AG20443 (cell line): ENCODE measurements at regions not wholly inside any gene's neighbourhood (a gene's known extent, or its start where the extent isn't known, plus 50 kb on each side); places are given as distances from the start of the nearest gene placed in this dataset.
"Not testable (repeated sequence)": the region's sequence is repeated elsewhere in the genome, so short reads cannot be mapped to it uniquely, and the experiment has no call there.

Source experiments
- DNase-seq: peaks from one replicate; pipeline ENCODE4 v3.0.0; 2012; ENCODE audit warnings: low spot score, mixed read lengths

GRCh38 chr13:110811008-110811720 lies 97.7 kb downstream of the ING1 start:
- no peak for DNase-seq

- no peak for DNase-seq
Measured at GRCh38 chr13:110811771-110812120, 98.2 kb downstream of the ING1 start.

GRCh38 chr13:110812121-110812868 lies 98.8 kb downstream of the ING1 start:
- DNase-seq = peak; percentile 35

GRCh38 chr13:110812869-110813645 lies 99.6 kb downstream of the ING1 start:
- DNase-seq = no peak

- peak; percentile 23 for DNase-seq
Measured at GRCh38 chr13:110813646-110814624, 100.4 kb downstream of the ING1 start.

- no peak for DNase-seq
Measured at GRCh38 chr13:110815471-110816204, 99.2 kb downstream of the ANKRD10 start.

GRCh38 chr13:110816500-110816899 lies 98.4 kb downstream of the ANKRD10 start:
- no peak for DNase-seq

GRCh38 chr13:110817143-110817542 lies 97.7 kb downstream of the ANKRD10 start:
- no peak for DNase-seq

GRCh38 chr13:110818747-110819146 lies 96.1 kb downstream of the ANKRD10 start:
- no peak for DNase-seq

GRCh38 chr13:110819203-110820014 lies 95.5 kb downstream of the ANKRD10 start:
- peak; percentile 94 for DNase-seq

GRCh38 chr13:110820322-110820721 lies 94.5 kb downstream of the ANKRD10 start:
- no peak for DNase-seq

GRCh38 chr13:110821837-110822668 lies 92.8 kb downstream of the ANKRD10 start:
- not testable (repeated sequence) for DNase-seq

GRCh38 chr13:110822669-110822945 lies 92.3 kb downstream of the ANKRD10 start:
- no peak for DNase-seq

- DNase-seq = no peak
Measured at GRCh38 chr13:110824702-110825300, 90.1 kb downstream of the ANKRD10 start.

- DNase-seq = no peak
Measured at GRCh38 chr13:110825516-110825915, 89.4 kb downstream of the ANKRD10 start.

GRCh38 chr13:110826101-110826500 lies 88.8 kb downstream of the ANKRD10 start:
- no peak for DNase-seq

GRCh38 chr13:110826861-110827672 lies 87.8 kb downstream of the ANKRD10 start:
- DNase-seq = no peak
